ENCODE measurements at regions not wholly inside any gene's neighbourhood (a gene's known extent, or its start where the extent isn't known, plus 50 kb on each side); places are given as distances from the start of the nearest gene placed in this dataset.

GRCh38 chr2:226142463-226142862 is 657.2 kb downstream of the IRS1 start:
- H3K27me3 ChIP-seq = no peaks in the 10 kb centered on the region
- no peaks in the 10 kb centered on the region for H3K9me3 ChIP-seq
- H3K9ac ChIP-seq (ENCODE audit: low read depth in 2 of 2, low read length in 2 of 2) = no peak overlapping the region
- H3K4me3 ChIP-seq = no peak overlapping the region
- no peaks in the 10 kb centered on the region for H3K36me3 ChIP-seq
- H3K4me1 ChIP-seq = no peaks in the 10 kb centered on the region
- no peak overlapping the region for H3K27ac ChIP-seq
- intact Hi-C loops (cut with DNase I) = no loop called here
- TF ChIP-seq CTCF (IDR thresholded peaks at IDR 0.05) = no peak
- DNase-seq = no peak

GRCh38 chr2:226140594-226140993 is 659.0 kb downstream of the IRS1 start:
- Histone ChIP-seq H3K9me3 (no peaks in the 10 kb centered on the region), H3K4me3 (no peak overlapping the region), H3K27ac (no peak overlapping the region), H3K36me3 (no peaks in the 10 kb centered on the region), H3K9ac (ENCODE audit: low read depth in 2 of 2, low read length in 2 of 2) (no peak overlapping the region), H3K4me1 (no peaks in the 10 kb centered on the region), H3K27me3 (no peaks in the 10 kb centered on the region)
- intact Hi-C loops (cut with DNase I) = no loop called here
- no peak for DNase-seq
- TF ChIP-seq CTCF (IDR thresholded peaks at IDR 0.05) = no peak

- intact Hi-C loops (cut with DNase I) = no loop called here
- H3K27me3 ChIP-seq = no peaks in the 10 kb centered on the region
- TF ChIP-seq CTCF (IDR thresholded peaks at IDR 0.05) = no peak
- no peak overlapping the region for H3K9ac ChIP-seq (ENCODE audit: low read depth in 2 of 2, low read length in 2 of 2)
- no peak for DNase-seq
- no peaks in the 10 kb centered on the region for H3K9me3 ChIP-seq
- no peak overlapping the region for H3K4me3 ChIP-seq
- no peaks in the 10 kb centered on the region for H3K4me1 ChIP-seq
- H3K27ac ChIP-seq = no peak overlapping the region
- H3K36me3 ChIP-seq = no peaks in the 10 kb centered on the region
These were observed 659.9 kb downstream of the IRS1 start for GRCh38 chr2:226139759-226140158.

GRCh38 chr2:226137201-226137811 is 662.3 kb downstream of the IRS1 start:
- no peaks in the 10 kb centered on the region for H3K27me3 ChIP-seq
- no peak overlapping the region for H3K27ac ChIP-seq
- H3K36me3 ChIP-seq = no peaks in the 10 kb centered on the region
- H3K4me3 ChIP-seq = no peak overlapping the region
- no peak overlapping the region for H3K9ac ChIP-seq (ENCODE audit: low read depth in 2 of 2, low read length in 2 of 2)
- no peak for TF ChIP-seq CTCF (IDR thresholded peaks at IDR 0.05)
- DNase-seq = no peak
- H3K9me3 ChIP-seq = no peaks in the 10 kb centered on the region
- intact Hi-C loops (cut with DNase I) = no loop called here
- H3K4me1 ChIP-seq = no peaks in the 10 kb centered on the region

- Histone ChIP-seq H3K36me3 (no peaks in the 10 kb centered on the region), H3K4me3 (no peak overlapping the region), H3K27me3 (no peaks in the 10 kb centered on the region), H3K9ac (ENCODE audit: low read depth in 2 of 2, low read length in 2 of 2) (no peak overlapping the region), H3K27ac (no peak overlapping the region), H3K4me1 (no peaks in the 10 kb centered on the region), H3K9me3 (no peaks in the 10 kb centered on the region)
- intact Hi-C loops (cut with DNase I) = no loop called here
- no peak for DNase-seq
- TF ChIP-seq CTCF (IDR thresholded peaks at IDR 0.05) = no peak
These were observed 662.9 kb downstream of the IRS1 start for GRCh38 chr2:226136739-226137138.
